Hepatocyte (in vitro differentiated cells): ENCODE measurements at regions not wholly inside any gene's neighbourhood (a gene's known extent, or its start where the extent isn't known, plus 50 kb on each side); places are given as distances from the start of the nearest gene placed in this dataset.

ENCODE experiments used
- DNase-seq: peaks from one replicate; pipeline ENCODE4 v3.0.0-alpha.2; 2016; ENCODE audit warnings: low spot score
- H2AFZ ChIP-seq: fragments of 200-600 bp; sonication (generic); 2 replicates; pipeline ENCODE4 v1.6.0; 2016; ENCODE audit warnings: antibody characterized with exemption, mild to moderate bottlenecking
- H3K27ac ChIP-seq: fragments of 200-600 bp; sonication (generic); 2 replicates; pipeline ENCODE4 v1.5.1; 2016; ENCODE audit warnings: mild to moderate bottlenecking
- H3K27me3 ChIP-seq: fragments of 200-600 bp; sonication (generic); 2 replicates; pipeline ENCODE4 v1.6.1; 2016
- H3K36me3 ChIP-seq: fragments of 200-600 bp; sonication (generic); replicated peaks from 2 replicates; pipeline ENCODE4 v1.5.1; 2016; ENCODE audit warnings: low read depth; ENCODE audit not compliant: insufficient read depth
- H3K4me1 ChIP-seq: fragments of 200-600 bp; sonication (generic); 2 replicates; pipeline ENCODE4 v1.5.1; 2016; ENCODE audit warnings: mild to moderate bottlenecking, moderate library complexity; ENCODE audit not compliant: insufficient read depth
- H3K4me2 ChIP-seq: fragments of 200-600 bp; sonication (generic); 2 replicates; pipeline ENCODE4 v1.6.0; 2016
- H3K4me3 ChIP-seq: fragments of 200-600 bp; sonication (generic); 2 replicates; pipeline ENCODE4 v1.5.1; 2016; ENCODE audit warnings: mild to moderate bottlenecking
- H3K79me2 ChIP-seq: fragments of 200-600 bp; sonication (generic); 2 replicates; pipeline ENCODE4 v1.6.0; 2017; ENCODE audit warnings: mild to moderate bottlenecking
- H3K9me2 ChIP-seq: fragments of 200-600 bp; sonication (generic); replicated peaks from 2 replicates; pipeline ENCODE4 v1.6.0; 2017; ENCODE audit warnings: mild to moderate bottlenecking; ENCODE audit not compliant: insufficient read depth
- H3K9me3 ChIP-seq: fragments of 200-600 bp; sonication (generic); 2 replicates; pipeline ENCODE4 v1.5.1; 2016; ENCODE audit warnings: low read depth, mild to moderate bottlenecking
- H4K20me1 ChIP-seq: fragments of 200-600 bp; sonication (generic); 2 replicates; pipeline ENCODE4 v1.6.0; 2016; ENCODE audit warnings: mild to moderate bottlenecking; ENCODE audit not compliant: insufficient read depth, poor library complexity, severe bottlenecking
- EZH2 ChIP-seq: fragments of 200-600 bp; sonication (generic); IDR thresholded peaks from 2 replicates; pipeline ENCODE4 v1.6.1; 2016; ENCODE audit warnings: antibody characterized with exemption, mild to moderate bottlenecking, borderline replicate concordance
- EZH2phosphoT487 ChIP-seq: fragments of 200-600 bp; sonication (generic); IDR thresholded peaks from one replicate; pipeline ENCODE4 v1.6.1; 2018; ENCODE audit warnings: antibody characterized with exemption, mild to moderate bottlenecking, low read depth, moderate library complexity; ENCODE audit not compliant: unreplicated experiment, severe bottlenecking
- WGBS: methylation state at CpG from one replicate; pipeline ENCODE4 v1.1.6; 2016; ENCODE audit warnings: low lambda C conversion rate; ENCODE audit errors: missing lambda C conversion rate; 5-methylcytosine and 5-hydroxymethylcytosine counted together
- TF ChIP-seq, protein P1 (sequence below): fragments of 200-600 bp; sonication (generic); IDR thresholded peaks from 2 replicates; pipeline ENCODE4 v1.5.1; 2016; ENCODE audit warnings: antibody characterized with exemption, mild to moderate bottlenecking; ENCODE audit not compliant: poor library complexity

DNA sequence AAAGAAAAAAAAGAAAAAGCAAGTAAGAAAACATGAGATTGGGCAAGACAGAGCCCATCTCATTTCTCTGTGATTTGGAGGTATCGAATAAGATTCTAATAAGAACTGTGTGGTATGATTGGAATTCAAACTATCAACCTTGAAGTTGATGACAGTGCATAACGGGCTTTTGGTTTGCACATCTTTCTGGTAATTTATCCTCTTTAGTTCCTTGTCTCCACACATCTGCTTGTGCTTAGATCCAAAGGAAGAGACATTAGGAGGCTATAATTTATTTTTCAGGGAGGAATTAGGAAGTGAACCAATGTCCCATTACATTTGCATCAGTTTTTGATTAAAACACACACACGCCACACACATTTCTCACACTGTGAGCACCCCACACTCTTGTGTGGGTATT lies 149.9 kb downstream of the ARSF start:
- 65% methylated on average over 3 of the region's 3 CpGs for WGBS
- no peak overlapping the region for H3K27ac ChIP-seq
- H4K20me1 ChIP-seq = no peaks in the 10 kb centered on the region
- H3K9me2 ChIP-seq = no peaks in the 10 kb centered on the region
- H3K27me3 ChIP-seq = no peaks in the 10 kb centered on the region
- H3K36me3 ChIP-seq = no peaks in the 10 kb centered on the region
- no peaks in the 10 kb centered on the region for H3K9me3 ChIP-seq
- no peaks in the 10 kb centered on the region for H3K4me1 ChIP-seq
- H3K4me3 ChIP-seq = no peak overlapping the region
- H2AFZ ChIP-seq = no peak overlapping the region
- no peak overlapping the region for H3K4me2 ChIP-seq
- no peaks in the 10 kb centered on the region for H3K79me2 ChIP-seq
- DNase-seq = no peak
- TF ChIP-seq EZH2phosphoT487 = no peak
- no peak for TF ChIP-seq EZH2
- TF ChIP-seq, protein P1, sequence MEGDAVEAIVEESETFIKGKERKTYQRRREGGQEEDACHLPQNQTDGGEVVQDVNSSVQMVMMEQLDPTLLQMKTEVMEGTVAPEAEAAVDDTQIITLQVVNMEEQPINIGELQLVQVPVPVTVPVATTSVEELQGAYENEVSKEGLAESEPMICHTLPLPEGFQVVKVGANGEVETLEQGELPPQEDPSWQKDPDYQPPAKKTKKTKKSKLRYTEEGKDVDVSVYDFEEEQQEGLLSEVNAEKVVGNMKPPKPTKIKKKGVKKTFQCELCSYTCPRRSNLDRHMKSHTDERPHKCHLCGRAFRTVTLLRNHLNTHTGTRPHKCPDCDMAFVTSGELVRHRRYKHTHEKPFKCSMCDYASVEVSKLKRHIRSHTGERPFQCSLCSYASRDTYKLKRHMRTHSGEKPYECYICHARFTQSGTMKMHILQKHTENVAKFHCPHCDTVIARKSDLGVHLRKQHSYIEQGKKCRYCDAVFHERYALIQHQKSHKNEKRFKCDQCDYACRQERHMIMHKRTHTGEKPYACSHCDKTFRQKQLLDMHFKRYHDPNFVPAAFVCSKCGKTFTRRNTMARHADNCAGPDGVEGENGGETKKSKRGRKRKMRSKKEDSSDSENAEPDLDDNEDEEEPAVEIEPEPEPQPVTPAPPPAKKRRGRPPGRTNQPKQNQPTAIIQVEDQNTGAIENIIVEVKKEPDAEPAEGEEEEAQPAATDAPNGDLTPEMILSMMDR = no peak

DNA sequence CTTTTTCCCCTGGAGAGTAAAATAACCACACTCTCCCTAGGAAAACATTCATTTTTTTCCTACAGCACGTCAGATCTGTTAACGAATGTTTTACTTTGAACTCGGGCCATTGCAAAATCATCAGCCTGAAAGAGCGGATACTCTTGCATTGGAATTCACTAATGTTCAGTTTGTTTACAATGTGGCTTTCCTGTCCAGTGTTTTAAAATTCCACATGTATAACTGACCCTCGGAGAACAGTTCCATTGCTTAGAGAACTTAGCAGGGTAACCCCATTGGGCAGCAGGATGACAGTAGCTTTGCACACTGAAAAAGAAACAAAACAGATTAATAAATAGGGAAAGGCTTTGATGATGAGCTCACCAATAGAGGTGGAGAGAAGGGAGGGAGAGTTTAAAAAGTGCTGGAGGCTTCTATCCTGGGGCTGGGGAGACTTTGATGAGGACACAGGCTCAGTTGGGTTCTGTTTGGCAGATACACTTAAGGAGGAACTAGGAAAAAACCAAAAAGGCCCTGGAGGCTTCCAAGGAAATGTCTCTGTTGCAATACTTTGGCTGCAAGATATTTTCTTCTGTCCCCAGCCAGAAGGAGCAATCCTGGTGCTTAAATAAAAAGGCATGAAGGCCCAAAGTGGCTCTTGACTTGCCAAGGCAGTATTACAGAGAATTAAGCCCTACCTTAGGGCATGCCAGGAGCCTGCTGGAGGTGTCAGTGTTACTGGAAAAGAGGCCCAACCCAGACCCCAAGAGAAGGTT lies 143.1 kb downstream of the ARSF start:
- H2AFZ ChIP-seq = peak overlapping the region; percentile 39

DNA sequence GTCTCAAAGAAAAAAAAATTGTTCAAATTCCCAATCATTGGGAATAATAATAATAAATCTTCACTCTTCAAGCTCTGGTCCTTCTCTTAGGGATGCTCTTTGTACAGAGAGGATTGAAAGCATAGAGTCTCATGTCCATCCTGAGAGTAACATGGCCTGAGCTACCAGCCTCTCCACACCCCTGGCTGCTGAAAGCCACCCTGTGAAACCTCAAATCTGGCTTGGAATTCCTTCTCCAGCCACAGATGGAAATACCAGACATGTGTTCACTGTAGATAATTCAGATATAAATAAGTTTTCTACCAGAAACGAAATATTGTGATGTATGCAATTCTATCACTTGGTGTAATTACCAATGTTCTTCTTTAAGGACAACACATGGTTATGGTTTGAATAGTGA lies 140.6 kb downstream of the ARSF start:
- no peaks in the 10 kb centered on the region for H3K36me3 ChIP-seq
- no peak overlapping the region for H3K4me2 ChIP-seq
- WGBS = 81% methylated on average over 1 of the region's 1 CpG
- TF ChIP-seq EZH2 (no peak), EZH2phosphoT487 (no peak)
- TF ChIP-seq, protein P1 = no peak
- no peaks in the 10 kb centered on the region for H3K27me3 ChIP-seq
- no peaks in the 10 kb centered on the region for H4K20me1 ChIP-seq
- H3K9me2 ChIP-seq = no peaks in the 10 kb centered on the region
- no peak for DNase-seq
- H3K4me3 ChIP-seq = no peak overlapping the region
- H3K79me2 ChIP-seq = no peaks in the 10 kb centered on the region
- H3K27ac ChIP-seq = no peak overlapping the region
- H2AFZ ChIP-seq = no peak overlapping the region
- H3K9me3 ChIP-seq = no peaks in the 10 kb centered on the region
- H3K4me1 ChIP-seq = peaks cover 35% of the 10 kb centered on the region

More for the DNA sequence above, 143.1 kb downstream of the ARSF start:
- no peaks in the 10 kb centered on the region for H4K20me1 ChIP-seq
- H3K9me3 ChIP-seq = no peaks in the 10 kb centered on the region
- no peaks in the 10 kb centered on the region for H3K27me3 ChIP-seq
- H3K9me2 ChIP-seq = no peaks in the 10 kb centered on the region
- 34% methylated on average over 5 of the region's 5 CpGs for WGBS
- H3K4me3 ChIP-seq = no peak overlapping the region
- DNase-seq = peak; percentile 34
- H3K4me1 ChIP-seq = peaks cover 18% of the 10 kb centered on the region
- peak overlapping the region; percentile 92 for H3K27ac ChIP-seq
- TF ChIP-seq, protein P1 = no peak
- TF ChIP-seq EZH2 = no peak
- TF ChIP-seq EZH2phosphoT487 = no peak
- no peaks in the 10 kb centered on the region for H3K79me2 ChIP-seq
- peak overlapping the region; percentile 50 for H3K4me2 ChIP-seq
- no peaks in the 10 kb centered on the region for H3K36me3 ChIP-seq
